Small intestine (tissue), 7 donors: ENCODE measurements at regions not wholly inside any gene's neighbourhood (a gene's known extent, or its start where the extent isn't known, plus 50 kb on each side); places are given as distances from the start of the nearest gene placed in this dataset.
"Not testable (repeated sequence)": the region's sequence is repeated elsewhere in the genome, so short reads cannot be mapped to it uniquely, and the experiment has no call there.

Experiments
- DNase-seq, 2 donors: peaks; one replicate each; pipeline versions ENCODE4 v3.0.0 to v3.0.0-alpha.2; 2013
- FAIRE-seq: peaks from 2 replicates; lab custom pipeline; 2012; peaks lifted over from hg19 to GRCh38; lab: Jason Lieb, UNC
- H3K27ac ChIP-seq, 3 donors: one replicate each; pipeline ENCODE4 v1.5.1; 2013; ENCODE audit warnings: low read length in 2 of 3, mild to moderate bottlenecking in 2 of 3, control low read depth in 1 of 3, inconsistent platforms in 1 of 3, low read depth in 1 of 3, moderate library complexity in 1 of 3
- H3K27me3 ChIP-seq, 3 donors: one replicate each; pipeline ENCODE4 v1.6.1; 2013; ENCODE audit warnings: low read length in 3 of 3, inconsistent platforms in 1 of 3; ENCODE audit not compliant: control insufficient read depth in 3 of 3, insufficient read depth in 3 of 3
- H3K36me3 ChIP-seq, 3 donors: one replicate each; pipeline ENCODE4 v1.6.1; 2013; ENCODE audit warnings: low read length in 3 of 3, inconsistent platforms in 1 of 3, low read depth in 1 of 3, mild to moderate bottlenecking in 1 of 3, moderate library complexity in 1 of 3; ENCODE audit not compliant: control insufficient read depth in 3 of 3, insufficient read depth in 2 of 3
- H3K4me1 ChIP-seq, 3 donors: one replicate each; pipeline ENCODE4 v1.6.1; 2013; ENCODE audit warnings: low read length in 2 of 3, inconsistent platforms in 1 of 3, low read depth in 1 of 3, mild to moderate bottlenecking in 1 of 3, moderate library complexity in 1 of 3; ENCODE audit not compliant: control insufficient read depth in 3 of 3, insufficient read depth in 2 of 3
- H3K4me3 ChIP-seq, 3 donors: one replicate each; pipeline ENCODE4 v1.5.1; 2013; ENCODE audit warnings: low read length in 3 of 3, control low read depth in 1 of 3, inconsistent platforms in 1 of 3, low read depth in 1 of 3, mild to moderate bottlenecking in 1 of 3, moderate library complexity in 1 of 3
- H3K9me3 ChIP-seq, 2 donors: one replicate each; pipeline ENCODE4 v1.6.1; 2013; ENCODE audit warnings: low read depth in 1 of 2, low read length in 1 of 2; ENCODE audit not compliant: control insufficient read depth in 2 of 2, insufficient read depth in 1 of 2
- WGBS, 3 donors: extraction: QIAGEN DNeasy Blood & Tissue Kit; methylation state at CpG; one replicate each; pipeline ENCODE4 v1.1.7; 2013; 5-methylcytosine and 5-hydroxymethylcytosine counted together
- donor health status: healthy with polysubstance abuse.
- donor health status: control.
- donor health status: control.
- donor health status: Bipolar disorder and iron deficiency.
- donor health status: healthy.

DNA sequence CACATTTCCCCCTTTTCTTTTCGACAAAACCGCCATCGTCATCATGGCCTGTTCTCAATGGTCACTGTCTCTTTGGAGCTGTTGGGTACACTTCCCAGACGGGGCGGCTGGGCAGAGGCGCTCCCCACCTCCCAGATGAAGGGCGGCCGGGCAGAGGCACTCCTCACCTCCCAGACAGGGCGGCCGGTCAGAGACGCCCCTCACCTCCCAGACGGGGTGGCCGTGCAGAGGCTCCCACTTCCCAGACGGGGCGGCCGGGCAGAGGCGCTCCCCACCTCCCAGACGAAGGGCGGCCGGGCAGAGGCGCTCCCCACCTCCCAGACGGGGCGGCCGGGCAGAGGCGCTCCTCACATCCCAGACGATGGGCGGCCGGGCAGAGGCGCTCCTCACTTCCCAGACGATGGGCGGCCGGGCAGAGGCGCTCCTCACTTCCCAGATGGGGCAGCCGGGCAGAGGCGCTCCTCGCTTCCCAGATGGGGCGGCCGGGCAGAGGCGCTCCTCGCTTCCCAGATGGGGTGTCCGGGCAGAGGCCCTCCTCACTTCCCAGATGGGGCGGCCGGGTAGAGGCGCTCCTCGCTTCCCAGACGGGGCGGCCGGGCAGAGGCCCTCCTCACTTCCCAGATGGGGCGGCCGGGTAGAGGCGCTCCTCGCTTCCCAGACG is 82.6 kb upstream of the TFPI start:
- FAIRE-seq, DNase-seq, H3K9me3 ChIP-seq, H3K36me3 ChIP-seq, H3K27me3 ChIP-seq, H3K4me3 ChIP-seq, H3K27ac ChIP-seq, H3K4me1 ChIP-seq: not testable (repeated sequence)
- 91 to 94% (median 93%) methylated on average over 26 to 53 of the region's 53 CpGs for WGBS, 3 donors

DNA sequence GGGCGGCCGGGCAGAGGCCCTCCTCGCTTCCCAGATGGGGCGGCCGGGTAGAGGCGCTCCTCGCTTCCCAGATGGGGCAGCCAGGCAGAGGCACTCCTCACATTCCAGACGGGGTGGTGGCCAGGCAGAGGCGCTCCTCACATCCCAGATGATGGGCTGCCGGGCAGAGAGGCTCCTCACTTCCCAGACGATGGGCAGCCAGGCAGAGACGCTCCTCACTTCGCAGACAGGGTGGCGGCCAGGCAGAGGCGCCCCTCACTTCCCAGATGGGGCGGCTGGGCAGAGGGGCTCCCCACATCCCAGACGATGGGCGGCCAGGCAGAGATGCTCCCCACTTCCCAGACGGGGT is 83.1 kb upstream of the TFPI start:
- H3K4me1 ChIP-seq, FAIRE-seq, H3K4me3 ChIP-seq, DNase-seq, H3K9me3 ChIP-seq, H3K27ac ChIP-seq, H3K27me3 ChIP-seq, H3K36me3 ChIP-seq: not testable (repeated sequence)
- WGBS, 3 donors: 92 to 96% (median 94%) methylated on average over 11 to 19 of the region's 19 CpGs

DNA sequence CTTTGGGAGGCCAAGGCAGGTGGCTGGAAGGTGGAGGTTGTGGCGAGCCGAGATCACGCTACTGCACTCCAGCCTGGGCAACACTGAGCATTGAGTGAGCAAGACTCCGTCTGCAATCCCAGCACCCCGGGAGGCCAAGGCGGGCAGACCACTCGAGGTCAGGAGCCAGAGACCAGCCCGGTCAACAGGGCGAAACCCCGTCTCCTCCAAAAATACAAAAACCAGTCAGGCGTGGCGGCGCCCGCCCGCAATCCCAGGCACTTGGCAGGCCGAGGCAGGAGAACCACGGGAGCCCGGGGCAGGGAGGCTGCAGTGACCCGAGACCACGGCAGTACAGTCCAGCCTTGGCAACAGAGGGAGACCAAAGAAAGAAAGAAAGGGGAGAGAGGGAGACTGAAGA is 83.5 kb upstream of the TFPI start:
- not testable (repeated sequence) for H3K9me3 ChIP-seq, H3K27me3 ChIP-seq, DNase-seq, FAIRE-seq, H3K36me3 ChIP-seq, H3K4me3 ChIP-seq, H3K4me1 ChIP-seq, H3K27ac ChIP-seq
- WGBS, 3 donors: 89 to 93% (median 91%) methylated on average over 20 of the region's 20 CpGs

DNA sequence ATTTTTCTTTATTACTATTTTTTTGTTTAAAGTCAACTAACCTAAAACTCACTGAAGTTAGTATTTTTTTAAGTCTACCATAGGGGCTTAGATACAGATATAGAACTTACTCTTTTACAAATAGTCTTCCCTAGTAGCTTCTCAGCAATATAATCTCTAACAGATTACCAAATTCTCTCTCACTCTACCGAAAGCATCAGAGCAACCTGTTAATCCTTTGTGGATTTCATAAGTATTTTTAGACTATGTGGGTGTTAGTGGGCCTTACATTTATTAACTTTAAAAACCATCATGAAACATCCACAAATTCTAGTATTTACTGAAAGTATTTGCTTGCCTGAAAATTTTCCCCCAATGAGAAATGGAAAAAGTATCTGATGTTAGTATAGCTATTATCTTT is 84.6 kb upstream of the TFPI start:
- H3K9me3 ChIP-seq: no peaks in the 10 kb centered on the region
- FAIRE-seq: no peak

DNA sequence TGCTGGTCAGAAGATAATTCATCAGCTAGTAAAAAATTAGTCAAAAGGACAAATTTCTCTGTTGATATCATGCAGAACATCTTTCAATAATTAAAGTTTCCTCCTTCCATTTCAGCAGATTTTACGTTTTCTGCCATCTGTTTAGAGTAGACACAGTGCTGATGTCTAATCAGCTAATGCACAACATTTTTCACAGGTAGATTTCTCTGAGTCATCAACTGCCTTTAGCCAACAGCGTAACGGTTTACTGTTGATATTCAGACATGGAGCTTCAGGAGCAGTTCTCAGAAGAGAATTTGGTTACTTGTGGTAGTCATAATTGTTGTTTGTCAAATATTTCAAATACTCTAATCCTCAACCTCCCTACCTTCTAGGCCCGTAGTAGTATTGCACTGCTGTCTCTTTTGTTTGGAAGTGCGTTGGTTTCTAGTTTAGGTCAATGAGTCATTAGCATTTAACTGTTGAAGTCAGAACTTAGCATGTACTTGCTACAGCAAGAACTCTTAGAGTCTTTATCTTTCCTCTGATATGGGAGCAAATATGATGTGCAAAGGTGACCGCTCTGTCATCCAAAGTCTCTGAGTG is 86.8 kb upstream of the TFPI start:
- no peaks in the 10 kb centered on the region for H3K36me3 ChIP-seq
- 70 to 79% (median 77%) methylated on average over 6 of the region's 6 CpGs for WGBS, 3 donors
- H3K27me3 ChIP-seq: no peaks in the 10 kb centered on the region
- DNase-seq: no peak
- no peaks in the 10 kb centered on the region for H3K9me3 ChIP-seq
- FAIRE-seq: no peak
- no peak overlapping the region for H3K4me3 ChIP-seq
- no peaks in the 10 kb centered on the region for H3K4me1 ChIP-seq
- H3K27ac ChIP-seq: no peak overlapping the region

More for the DNA sequence above, 84.6 kb upstream of the TFPI start:
- no peaks in the 10 kb centered on the region for H3K27me3 ChIP-seq
- no peak overlapping the region for H3K4me3 ChIP-seq
- H3K27ac ChIP-seq: no peak overlapping the region
- H3K36me3 ChIP-seq: no peaks in the 10 kb centered on the region
- no peak for DNase-seq
- 84 to 87% (median 85%) methylated on average over 1 of the region's 1 CpG for WGBS, 3 donors
- no peaks in the 10 kb centered on the region for H3K4me1 ChIP-seq

GRCh38 chr2:187642498-187642897 is 88.3 kb upstream of the TFPI start:
- Histone ChIP-seq H3K4me3 (no peak overlapping the region), H3K27ac (no peak overlapping the region), H3K9me3 (no peaks in the 10 kb centered on the region), H3K27me3 (no peaks in the 10 kb centered on the region), H3K4me1 (no peaks in the 10 kb centered on the region), H3K36me3 (no peaks in the 10 kb centered on the region)
- WGBS, 3 donors: 82 to 86% (median 83%) methylated on average over 4 of the region's 4 CpGs
- FAIRE-seq: no peak
- no peak for DNase-seq

DNA sequence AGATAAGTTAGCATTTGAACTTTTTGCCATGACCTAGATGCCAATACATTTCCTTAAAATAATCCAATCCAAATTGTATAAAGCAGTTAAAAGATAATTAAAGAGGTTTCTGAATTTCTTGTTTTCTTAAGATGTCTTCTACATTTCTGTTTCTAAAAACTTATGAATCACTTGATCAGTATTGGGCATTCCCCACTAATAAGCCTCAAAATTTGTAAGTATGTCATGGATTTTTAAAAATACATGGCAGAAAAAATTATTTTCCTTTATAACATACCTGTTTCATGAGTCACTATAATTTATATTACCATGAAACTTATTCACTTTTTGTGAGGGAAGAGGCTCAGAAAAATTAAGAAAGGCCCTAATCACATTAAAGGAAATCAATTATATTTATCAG is 90.3 kb upstream of the TFPI start:
- Histone ChIP-seq H3K9me3 (no peaks in the 10 kb centered on the region), H3K27me3 (no peaks in the 10 kb centered on the region), H3K4me3 (no peak overlapping the region), H3K27ac (no peak overlapping the region), H3K36me3 (no peaks in the 10 kb centered on the region), H3K4me1 (no peaks in the 10 kb centered on the region)
- no peak for DNase-seq
- no peak for FAIRE-seq

- H3K27ac ChIP-seq: no peak overlapping the region
- no peaks in the 10 kb centered on the region for H3K36me3 ChIP-seq
- no peaks in the 10 kb centered on the region for H3K4me1 ChIP-seq
- no peaks in the 10 kb centered on the region for H3K9me3 ChIP-seq
- FAIRE-seq (no peak), DNase-seq (no peak)
- whole genome bisulfite sequencing, 3 donors: 72 to 81% (median 77%) methylated on average over 1 of the region's 1 CpG
- no peaks in the 10 kb centered on the region for H3K27me3 ChIP-seq
- H3K4me3 ChIP-seq: no peak overlapping the region
Observed at GRCh38 chr2:187644981-187645380, 90.7 kb upstream of the TFPI start.

DNA sequence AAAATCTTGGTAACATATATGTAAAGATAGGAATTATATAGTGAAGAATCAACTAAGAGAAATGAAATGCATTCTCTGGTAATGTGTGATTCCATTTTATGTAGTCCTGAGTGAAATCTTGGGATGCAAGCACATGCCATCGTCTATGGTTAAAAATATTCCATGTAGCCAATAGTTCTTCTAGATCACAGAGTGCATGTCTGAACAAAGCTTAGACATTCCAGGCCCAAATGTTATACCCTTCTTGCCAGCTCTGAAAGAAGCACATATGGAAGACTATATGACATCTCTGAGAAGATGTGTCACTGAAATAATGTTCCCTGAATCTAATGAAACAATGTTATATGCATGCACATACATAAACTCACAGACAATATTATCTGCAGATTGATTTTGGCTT is 92.3 kb upstream of the TFPI start:
- H3K4me3 ChIP-seq: no peak overlapping the region
- no peak overlapping the region for H3K27ac ChIP-seq
- no peak for DNase-seq
- H3K27me3 ChIP-seq: no peaks in the 10 kb centered on the region
- no peaks in the 10 kb centered on the region for H3K4me1 ChIP-seq
- FAIRE-seq: no peak
- H3K9me3 ChIP-seq: no peaks in the 10 kb centered on the region
- 73 to 100% (median 85%) methylated on average over 1 of the region's 1 CpG for WGBS, 3 donors
- no peaks in the 10 kb centered on the region for H3K36me3 ChIP-seq
